ENCODE measurements at regions not wholly inside any gene's neighbourhood (a gene's known extent, or its start where the extent isn't known, plus 50 kb on each side); places are given as distances from the start of the nearest gene placed in this dataset.

DNA sequence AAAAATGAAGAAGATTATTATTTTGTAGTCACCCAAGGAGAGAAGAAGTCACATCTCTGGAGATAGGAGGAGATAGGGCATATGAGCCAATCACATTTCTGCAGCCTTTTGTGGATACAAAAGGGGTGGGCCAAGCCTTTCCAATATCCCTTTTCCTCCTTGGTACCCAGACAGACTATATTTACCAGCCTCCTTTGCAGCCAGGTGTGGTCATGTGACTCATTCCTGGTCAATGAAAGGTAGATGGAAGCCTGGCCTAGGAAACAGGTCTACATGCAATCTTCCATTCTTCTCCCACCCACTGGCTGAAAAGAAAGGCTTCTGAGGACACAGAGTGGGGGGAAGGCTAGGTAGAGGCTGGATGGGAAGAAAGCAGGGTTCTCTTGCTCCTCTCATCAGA lies 58.1 kb upstream of the ERG start:
- no peak for DNase-seq

DNA sequence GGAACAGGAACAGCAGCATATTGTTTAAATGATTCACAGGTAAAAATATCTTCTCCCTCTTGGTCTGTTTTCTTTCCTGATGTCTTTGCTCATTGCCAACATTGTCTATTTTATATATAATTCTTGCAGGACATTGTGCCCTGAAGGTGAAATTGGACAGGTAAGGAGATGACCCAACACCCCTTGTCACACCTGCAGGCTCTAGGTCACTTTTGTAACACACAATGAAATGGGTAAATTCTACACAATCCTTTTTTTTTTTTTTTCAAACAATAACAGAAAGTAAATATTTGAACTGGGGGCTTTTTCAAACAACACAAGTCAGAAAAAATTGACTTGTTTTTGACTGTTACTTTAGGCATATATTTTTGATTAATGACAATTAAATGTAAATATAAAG lies 62.9 kb upstream of the ERG start:
- DNase-seq, result no peak

DNA sequence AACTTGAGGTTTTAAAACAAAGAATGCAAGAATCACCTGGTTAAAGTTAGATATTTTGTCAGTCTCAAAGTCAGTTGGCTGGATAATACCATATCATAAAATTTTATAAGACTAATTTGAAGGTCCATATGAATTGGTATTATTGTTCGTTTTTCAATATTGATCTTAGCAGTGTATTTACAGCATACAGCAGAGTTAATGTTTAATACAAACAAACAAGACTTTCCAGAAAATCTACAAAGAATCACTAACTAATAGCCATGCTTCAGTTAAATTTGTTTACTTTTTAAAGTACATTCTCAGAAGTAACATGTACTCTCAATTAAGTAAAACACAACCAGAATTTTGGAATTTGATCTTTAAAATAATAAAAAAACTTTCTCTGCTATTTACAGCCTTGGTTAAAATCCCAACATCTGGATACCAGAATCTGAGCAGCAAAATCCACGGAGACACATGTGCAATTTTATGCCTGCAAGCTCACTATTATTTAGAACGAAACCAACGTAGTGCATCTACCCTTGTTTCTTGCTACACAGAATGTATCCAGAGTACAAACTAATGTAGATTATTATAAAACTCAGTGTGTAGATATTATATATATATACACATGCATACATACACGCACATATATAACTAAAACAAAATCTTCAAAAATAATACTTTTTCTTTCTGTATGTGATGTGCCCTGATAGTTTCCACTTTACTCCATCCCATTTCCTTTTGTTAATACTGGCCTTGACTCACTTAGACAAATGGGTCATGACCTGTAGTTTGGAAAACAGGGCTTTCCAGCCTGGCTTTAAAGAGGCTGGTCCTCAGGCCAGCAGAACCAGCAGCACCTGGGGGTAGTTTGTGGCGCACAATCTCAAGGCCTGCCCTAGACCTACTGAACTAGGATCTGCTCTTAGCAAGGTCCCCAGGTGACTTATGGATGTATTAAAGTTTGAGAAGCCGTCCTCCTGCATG lies 63.6 kb upstream of the ERG start:
- no peak for DNase-seq

DNA sequence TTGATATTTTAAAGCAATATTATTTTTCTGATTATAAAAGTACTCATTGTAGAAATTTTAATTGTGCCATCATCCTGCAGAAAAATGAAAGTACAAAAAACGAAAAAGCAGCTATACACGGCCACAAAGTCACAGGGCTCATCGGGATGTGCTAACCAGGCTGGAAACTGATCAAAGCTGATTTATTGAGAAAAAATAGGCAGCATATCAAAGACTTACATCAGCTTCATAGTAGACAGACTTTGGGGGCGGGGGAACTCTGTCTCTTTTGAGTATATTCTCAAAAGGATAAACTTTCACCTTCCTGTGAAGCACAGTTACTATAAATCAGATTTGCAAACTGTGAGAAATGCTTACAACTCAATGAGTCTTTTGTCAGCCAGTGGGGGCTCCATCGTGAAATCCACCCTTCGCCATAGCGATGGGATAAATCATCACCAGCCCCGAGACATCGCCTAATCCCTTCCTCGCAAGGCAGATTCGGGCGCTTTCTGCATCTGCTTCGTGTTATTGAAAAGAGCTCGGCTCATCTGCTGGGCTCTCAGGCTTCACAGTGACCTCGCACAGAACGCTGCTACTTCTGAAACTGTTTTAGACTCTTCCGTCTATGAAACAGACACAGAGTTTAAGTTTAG lies 69.2 kb upstream of the ERG start:
- no peak for DNase-seq

DNA sequence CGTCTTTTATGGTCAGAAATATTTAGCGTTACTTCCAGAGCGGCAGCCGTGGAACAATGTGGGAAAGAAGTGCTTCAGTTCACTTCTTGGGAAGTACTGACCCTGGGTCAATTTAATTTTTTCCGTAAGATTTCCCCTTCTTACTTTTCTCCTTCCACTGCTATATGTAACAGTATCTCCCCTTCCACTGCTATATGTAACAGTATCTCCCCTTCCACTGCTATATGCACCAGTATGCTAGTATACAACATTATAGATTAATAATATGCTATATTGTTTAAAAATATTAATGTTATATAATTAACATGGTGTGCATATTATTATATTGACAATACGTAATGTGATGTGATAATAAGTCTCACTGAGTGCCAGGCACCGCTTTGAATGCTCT lies 69.7 kb upstream of the ERG start:
- no peak for DNase-seq

DNA sequence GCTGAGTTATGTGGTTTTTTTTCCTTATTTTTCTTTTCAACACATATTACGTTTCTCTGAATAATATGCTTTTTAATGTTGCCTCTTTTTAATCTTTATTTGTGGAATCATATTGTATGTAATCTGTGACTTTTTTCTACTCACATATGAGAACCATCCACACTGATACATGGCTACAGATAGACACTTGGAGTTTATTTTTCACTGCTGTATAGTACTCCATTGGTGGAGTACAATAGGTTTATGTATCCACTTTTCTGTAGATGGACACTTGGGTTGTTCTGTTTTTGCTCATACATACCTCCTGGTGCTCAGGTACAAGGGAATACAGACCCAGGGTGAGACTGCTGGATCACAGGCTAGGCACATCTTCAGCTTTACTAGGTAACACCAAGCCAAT lies 71.5 kb upstream of the ERG start:
- no peak for DNase-seq

DNA sequence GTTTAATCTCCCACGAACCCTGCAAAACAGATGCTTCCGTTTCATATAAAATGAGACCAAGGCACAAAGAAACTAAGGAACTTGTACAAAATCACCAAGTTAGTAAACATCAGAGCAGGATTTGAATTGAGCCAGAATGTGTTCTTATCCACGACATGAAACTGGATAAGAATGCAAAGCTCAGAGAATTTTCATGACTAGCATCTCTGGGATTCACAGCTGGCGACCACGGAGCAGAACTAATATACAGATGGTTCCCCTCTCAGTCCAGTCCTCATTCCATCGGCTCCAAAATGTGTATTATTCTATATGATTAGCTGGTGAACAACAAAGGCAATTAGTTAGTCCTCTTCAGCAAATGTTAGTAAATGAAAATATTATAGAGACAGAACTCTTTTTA lies 72.3 kb upstream of the ERG start:
- no peak for DNase-seq

DNA sequence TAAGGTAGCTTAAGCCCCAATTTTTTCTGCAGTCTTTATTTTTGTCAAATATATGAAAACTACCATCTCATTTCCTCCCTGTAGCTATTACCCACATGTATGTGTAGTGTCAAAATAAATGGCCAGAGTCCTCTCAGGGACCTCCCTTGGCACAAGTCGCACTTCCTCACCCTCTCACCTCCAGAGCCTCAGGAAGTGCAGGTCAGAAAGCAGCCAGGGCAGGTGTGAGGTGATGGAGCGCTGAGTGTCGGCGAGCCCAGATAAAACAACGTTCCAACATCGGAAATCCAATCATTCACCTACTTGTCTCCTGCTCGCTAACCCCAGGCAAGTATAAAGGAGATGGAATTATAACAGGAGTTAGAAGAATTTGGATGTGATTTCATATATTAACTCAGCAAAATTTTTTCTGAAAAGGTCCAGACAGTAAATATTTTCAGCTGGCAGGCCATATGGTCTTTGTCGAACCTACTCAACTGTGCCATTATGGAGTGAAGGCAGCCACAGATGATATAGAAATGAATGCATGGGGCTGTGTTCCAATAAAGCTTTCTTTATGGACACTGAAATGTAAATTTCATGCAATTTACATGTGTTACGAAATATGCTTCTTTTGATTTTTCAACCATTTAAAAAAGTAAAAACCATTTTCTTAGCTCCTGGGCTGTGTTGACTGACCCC lies 76.8 kb upstream of the ERG start:
- no peak for DNase-seq

DNA sequence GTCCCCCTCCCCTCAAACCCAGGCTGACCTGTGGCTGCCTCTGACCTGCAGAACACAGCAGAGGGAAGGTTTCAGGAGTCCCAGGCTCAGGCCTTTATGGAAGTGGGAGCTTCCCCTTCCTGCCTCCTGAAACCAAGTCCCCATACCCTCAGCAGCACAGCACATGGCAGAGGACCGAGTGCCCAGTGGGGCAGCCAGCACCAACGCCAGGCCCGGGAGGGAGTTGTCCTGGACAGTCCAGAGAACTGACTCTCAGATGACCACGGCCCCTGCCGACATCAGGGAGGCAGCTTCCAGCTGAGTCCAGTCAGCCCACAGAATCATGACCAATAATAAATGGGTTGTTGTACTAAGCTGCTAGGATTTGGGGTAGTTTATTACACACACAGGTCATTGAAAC lies 79.6 kb upstream of the ERG start:
- DNase-seq, result no peak

DNA sequence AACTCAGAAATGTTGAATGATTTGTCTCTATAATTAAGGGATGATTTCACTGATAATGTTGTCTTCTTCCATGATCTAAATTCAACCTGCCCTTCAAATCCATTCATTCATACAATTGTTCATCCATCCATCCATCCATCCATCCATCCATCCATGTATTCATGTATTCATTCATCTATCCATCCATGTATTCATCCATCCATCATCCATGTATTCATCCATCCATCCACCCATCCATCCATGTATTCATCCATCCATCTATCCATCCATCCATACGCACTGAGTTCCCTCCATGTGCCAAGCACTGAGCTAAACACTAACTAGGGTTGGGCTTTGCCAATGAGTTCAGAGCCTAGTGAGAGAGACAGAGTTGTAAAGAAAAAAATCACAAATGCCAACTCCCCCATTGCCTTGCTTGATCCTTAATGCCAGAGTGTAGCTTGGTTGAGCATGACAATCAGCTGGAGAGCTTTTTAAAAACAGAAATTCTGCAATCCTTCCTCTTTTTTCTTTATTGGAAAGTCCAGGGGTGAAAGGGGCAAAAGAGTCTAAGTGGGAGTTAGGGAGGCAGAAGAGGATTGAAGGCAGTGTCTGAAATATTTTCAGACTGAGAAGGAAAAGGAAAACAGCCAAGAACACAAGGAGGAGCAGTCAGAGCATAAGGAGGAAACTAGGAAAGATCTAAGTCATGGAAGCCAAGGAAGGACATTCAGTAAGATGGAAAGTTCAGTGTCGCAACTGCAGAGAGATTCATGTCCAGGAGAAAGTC lies 92.4 kb upstream of the ERG start:
- no peak for DNase-seq

DNA sequence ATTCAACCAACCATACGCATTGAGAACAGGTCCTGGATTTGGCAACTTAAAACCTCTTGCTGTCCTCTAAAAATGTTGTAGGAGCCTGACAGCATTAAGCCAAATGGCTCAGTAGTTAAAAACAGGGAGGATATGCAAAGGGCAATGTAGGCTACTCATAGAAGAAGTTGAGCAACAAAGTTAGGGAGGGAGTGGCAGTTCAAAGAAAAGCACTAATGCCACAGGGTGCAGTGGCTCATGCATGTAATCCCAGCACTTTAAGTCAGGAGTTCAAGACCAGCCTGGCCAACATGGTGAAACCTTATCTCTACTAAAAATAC lies 92.9 kb upstream of the ERG start:
- no peak for DNase-seq

DNA sequence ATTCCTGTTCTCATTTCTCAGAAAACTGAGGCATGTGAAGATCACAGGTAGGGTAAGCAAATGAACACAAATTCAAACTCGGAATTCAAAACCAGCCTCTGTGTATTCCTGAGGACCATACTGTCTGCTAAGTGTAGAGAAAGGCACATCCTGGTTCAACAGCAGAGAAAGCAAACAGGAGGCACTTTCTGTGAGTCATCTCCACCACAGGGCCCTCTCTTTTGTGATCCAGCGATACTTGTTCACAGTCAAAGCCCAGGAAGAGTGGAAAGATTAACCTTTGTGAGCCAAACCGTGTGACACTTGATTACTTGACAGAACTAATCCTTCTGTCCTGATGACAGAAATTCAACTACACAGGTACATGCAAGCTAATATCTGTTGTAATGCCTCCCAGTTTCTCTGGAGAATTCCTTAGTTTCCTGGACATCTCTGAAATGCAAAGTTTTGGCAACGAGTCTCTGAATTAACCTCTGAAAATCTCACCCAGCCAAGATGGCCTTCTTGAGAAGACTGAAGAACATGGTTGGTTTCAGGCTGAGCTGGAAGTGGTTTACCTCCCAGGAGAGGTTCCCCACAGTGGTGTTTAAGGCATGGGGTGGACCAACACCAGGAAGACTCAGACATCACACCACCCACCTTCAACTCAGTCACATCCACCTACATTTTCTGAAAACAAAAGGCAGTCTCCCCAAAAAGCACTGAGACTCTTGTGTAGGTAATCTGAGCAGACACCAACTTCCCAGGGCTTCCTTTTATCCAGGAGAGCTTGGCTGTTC lies 98.2 kb upstream of the ERG start:
- DNase-seq, result no peak

DNA sequence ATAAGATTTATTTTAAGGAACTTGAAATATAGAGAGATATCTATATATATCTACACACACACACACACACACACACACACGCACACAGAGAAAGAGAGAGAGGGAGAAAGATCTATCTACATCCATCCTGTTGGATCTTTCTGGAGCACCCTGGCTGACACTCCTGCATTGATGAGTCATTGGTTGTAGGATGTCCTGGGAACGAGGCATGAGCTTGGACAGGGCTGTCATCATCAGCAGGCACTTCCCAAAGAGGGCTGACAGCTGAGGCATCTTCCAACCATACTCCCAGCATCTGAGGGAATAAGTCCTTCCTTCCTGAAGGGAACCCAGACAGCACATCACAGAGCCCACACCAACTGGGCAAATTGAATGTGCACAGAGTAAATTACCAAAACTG lies 99.1 kb upstream of the ERG start:
- DNase-seq, result no peak

DNA sequence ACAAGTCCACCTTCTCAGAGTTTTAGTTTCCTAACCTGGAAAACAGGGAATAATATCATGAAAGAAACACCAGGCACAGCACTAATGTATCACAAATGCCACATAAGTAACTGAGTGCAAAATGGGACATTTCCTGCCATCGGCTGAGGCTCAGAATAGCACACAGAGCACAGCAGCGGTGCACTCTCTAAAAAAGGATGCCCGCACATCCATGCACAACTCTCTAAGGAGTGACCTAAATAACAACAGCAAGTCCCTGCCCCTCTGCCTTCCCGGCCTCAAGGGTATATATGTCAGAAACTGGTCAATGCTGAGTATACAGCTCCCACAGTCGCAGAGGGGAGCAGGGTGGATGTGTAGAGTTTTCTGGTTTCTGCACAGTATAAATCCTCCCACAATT lies 100.1 kb upstream of the ERG start:
- no peak for DNase-seq

DNA sequence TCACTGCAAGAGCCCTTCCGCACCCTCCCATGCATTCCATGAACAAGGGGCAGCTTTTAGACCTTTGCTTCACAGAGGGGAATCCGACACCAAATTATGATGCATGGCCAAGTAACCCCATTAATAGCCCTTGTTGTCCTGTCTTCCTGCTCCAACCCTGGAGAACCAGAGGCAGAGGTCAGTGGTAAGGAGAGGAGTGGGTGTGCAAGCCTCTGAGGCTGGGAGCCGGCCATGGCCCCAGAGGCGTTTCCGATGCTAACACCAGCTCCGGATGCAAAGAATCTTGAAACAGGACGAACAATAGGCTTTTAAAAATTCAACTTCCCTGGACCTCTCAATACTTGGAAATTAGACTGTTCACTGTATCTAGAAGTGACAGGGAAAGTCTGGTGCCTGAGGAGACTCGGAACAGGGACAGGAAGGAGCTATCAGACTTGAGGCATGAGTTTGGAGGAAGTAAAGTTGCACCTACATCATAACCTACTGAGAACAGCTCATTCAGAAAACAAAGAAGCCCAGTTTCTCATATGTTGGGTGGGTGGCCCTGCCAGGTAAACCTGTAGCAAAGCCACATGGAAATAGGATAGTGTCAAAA lies 101.2 kb upstream of the ERG start:
- DNase-seq, result no peak

DNA sequence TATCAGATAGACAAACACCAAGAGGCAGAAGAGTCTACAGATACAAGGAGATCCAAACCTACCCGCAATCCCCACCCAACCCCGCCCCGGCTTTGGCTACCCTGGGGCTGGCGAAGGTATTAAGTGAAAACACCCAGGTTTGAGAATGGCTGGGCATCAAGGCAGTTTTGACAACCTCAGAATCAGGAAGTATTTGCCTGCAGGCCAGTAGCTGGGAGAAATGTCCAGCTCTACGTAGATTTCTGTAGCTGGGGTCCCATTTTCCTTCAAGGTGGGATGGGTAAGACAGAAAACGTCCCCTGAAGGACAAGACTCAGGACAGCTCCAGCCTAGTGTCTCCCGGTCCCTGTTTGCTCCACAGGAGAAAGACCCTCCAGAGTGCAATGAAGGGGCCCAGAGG lies 101.8 kb upstream of the ERG start:
- DNase-seq, result no peak

DNA sequence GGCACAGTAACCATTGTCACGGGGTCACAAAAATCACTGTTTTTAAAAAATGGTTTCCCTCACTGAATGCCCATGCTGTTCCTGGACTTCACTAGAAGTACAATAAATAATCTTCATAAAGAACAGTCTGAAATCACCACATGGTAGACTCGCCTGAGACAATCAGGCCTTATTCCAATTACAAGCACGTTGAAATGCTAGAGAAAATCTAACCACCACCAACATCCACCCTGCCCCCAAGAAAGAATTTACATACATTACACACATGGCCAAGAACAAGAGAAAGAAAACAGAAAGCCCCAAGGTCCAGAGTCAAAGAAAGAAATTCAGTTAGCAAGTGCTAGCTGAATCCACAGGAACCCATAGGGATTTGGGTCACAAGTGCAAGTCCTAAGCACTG lies 107.0 kb upstream of the ERG start:
- DNase-seq, result no peak

DNA sequence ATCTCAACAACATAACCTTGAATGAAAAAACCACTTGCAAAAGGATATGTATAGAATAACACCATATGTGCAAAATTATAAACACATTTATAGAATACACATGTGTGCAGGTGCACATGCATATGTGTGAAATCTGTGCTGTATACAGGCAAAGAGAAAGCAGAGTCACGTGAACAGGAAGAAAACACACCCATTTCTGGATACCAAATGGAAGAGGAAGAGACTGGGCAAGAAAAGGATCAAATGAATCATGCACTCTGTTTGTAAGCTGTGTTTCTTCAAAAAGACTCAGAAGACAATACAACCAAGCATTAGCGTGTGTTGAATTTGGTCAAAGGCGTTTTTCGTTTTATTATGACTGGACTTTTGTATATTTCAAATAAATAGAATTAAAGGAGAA lies 111.3 kb upstream of the ERG start:
- no peak for DNase-seq

DNA sequence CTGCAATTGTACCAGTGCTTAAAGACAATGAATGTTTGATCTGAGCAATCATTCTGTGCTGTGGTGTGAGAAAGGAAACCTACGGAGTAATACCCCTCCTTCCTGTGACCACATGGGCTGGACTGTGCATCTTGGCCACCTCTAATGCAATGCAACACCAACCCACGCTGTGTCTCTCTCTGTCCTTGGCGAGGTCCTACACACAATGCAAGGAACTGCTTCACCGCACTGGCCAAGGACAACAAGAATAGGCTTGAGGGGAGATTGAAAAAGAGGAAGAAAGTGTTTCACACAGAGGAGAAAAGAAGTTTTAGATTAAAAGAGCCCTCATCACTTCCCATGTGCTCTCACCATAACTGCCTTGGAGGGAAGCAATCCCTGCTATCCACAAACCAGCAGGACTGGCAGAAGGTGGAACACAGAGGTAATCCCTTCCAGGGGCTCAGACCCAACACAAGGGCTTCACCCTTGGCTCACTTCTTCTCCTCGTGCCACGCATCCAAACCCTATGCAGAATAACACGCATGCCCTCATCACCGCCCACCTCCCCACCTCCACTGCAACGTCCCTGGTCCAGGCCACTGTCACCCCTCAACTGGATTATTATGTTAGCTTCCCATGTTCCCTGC lies 112.5 kb upstream of the ERG start:
- DNase-seq, result no peak

DNA sequence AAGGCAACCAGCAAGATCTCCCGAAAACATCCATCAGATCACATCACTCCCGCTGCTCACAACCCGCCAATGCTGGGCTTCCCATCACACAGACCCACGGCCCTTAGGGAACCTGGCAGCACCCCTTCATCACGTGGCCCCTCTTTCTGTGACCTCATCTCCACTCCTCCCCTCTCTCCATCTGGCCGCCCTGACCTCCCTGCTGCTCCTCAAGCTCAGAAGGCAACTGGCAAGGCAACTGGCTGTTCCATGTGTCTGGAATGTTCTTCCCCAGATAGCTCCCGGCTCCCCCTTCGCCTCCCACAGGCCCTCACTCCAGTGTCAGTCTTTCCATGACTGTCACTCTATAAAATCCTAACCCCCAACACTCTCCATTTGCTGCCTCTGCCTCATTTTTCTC lies 113.0 kb upstream of the ERG start:
- DNase-seq, result no peak

DNA sequence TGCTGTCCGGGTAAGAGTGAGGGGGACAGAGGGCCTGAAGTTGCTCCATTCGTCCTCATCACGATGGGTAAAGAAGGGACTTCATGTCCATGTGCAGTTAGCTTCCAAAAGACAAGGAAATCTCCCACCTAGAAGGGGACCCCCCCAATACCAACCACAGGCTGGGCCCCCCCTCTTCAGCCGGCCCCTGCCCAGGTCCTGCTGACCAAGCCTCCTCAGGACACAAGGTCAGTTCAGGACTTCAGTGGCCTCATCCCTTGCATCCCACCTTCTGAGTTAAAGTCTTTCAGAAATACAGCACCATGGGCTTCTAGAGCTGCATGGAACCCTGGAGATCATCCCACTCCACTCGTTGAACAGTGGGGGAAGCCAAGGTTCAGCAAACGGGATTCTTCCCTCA lies 115.4 kb upstream of the ERG start:
- DNase-seq, result no peak

DNA sequence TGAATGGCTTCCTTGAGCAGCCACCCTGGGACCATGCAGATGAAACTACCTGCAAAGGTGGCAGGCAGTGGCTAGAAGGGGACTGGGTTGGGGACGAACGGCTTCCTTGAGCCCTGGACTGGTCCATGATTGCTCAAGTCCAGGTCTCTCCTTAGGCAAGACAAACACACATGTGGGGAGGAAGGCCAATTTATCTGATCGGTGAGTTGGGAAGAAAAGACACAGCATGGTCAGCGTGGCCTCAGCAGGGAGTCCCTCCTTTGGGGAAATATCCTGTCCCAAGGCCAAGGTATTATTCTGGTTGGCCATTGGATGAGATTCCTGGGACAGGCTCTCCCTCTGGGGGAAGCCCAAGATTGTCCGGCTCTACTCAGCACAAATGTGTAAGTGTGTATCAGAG lies 116.3 kb upstream of the ERG start:
- DNase-seq, result no peak
